WTC11 (cell line): ENCODE measurements at regions not wholly inside any gene's neighbourhood (a gene's known extent, or its start where the extent isn't known, plus 50 kb on each side); places are given as distances from the start of the nearest gene placed in this dataset.

ENCODE experiments used
- ATAC-seq: fragments of 200-7000 bp; cut with Tn5 transposase; 2 replicates; pipeline ENCODE4 v1.10.0; 2021; ENCODE audit warnings: mild to moderate bottlenecking, moderate library complexity
- CTCF ChIA-PET: fragments of 300-600 bp; sonication (Branson Sonifier 250); formaldehyde crosslinking; loops from one replicate; lab custom pipeline; 2021; ENCODE audit warnings: antibody characterized with exemption; lab: Charles Lee
- POLR2A ChIA-PET: fragments of 350-600 bp; sonication (Branson Sonifier 250); formaldehyde crosslinking; loops from one replicate; lab custom pipeline; 2021; ENCODE audit warnings: antibody characterized with exemption; lab: Charles Lee
- DNase-seq: peaks from one replicate; pipeline ENCODE4 v3.0.0; 2021; ENCODE audit warnings: low spot score
- H3K27ac Mint-ChIP-seq: 2 replicates; pipeline ENCODE4 v1.8.0; 2021; ENCODE audit warnings: mixed read lengths
- H3K27me3 Mint-ChIP-seq: 2 replicates; pipeline ENCODE4 v1.8.0; 2021; ENCODE audit warnings: low read depth, mild to moderate bottlenecking, moderate library complexity, mixed read lengths
- H3K36me3 Mint-ChIP-seq: 2 replicates; pipeline ENCODE4 v1.8.0; 2021; ENCODE audit warnings: mixed read lengths
- H3K4me1 Mint-ChIP-seq: 2 replicates; pipeline ENCODE4 v1.8.0; 2022; ENCODE audit warnings: mixed read lengths
- H3K4me3 Mint-ChIP-seq: 2 replicates; pipeline ENCODE4 v1.8.0; 2021; ENCODE audit warnings: mild to moderate bottlenecking, moderate library complexity, mixed read lengths
- H3K9me3 Mint-ChIP-seq: 2 replicates; pipeline ENCODE4 v1.8.0; 2021; ENCODE audit warnings: mixed read lengths
- IRF2 ChIP-seq: sonication (generic); formaldehyde crosslinking; IDR thresholded peaks from 2 replicates; pipeline ENCODE4 v1.8.0; 2022; ENCODE audit warnings: low read depth, missing genetic modification reagents, borderline replicate concordance
- KAT7 ChIP-seq: sonication (generic); formaldehyde crosslinking; IDR thresholded peaks from 2 replicates; pipeline ENCODE4 v1.8.1; 2023; ENCODE audit warnings: missing genetic modification reagents, mild to moderate bottlenecking, borderline replicate concordance
- MXD4 ChIP-seq: fragments of 250-450 bp; sonication (Bioruptor Pico); IDR thresholded peaks from 2 replicates; pipeline ENCODE4 v1.8.0; 2021; ENCODE audit warnings: mild to moderate bottlenecking, moderate library complexity, borderline replicate concordance
- OVOL2 ChIP-seq: fragments of 250-450 bp; sonication (Bioruptor Pico); IDR thresholded peaks from 2 replicates; pipeline ENCODE4 v1.9.0; 2021; ENCODE audit warnings: mild to moderate bottlenecking, borderline replicate concordance
- SMAD4 ChIP-seq: sonication (generic); formaldehyde crosslinking; IDR thresholded peaks from 2 replicates; pipeline ENCODE4 v1.8.0; 2022; ENCODE audit warnings: mild to moderate bottlenecking, missing genetic modification reagents
- ZNF396 ChIP-seq: fragments of 250-450 bp; sonication (Bioruptor Pico); IDR thresholded peaks from 2 replicates; pipeline ENCODE4 v1.8.0; 2021; ENCODE audit warnings: mild to moderate bottlenecking, moderate library complexity, borderline replicate concordance
- TF ChIP-seq, protein P1 (sequence below): sonication (generic); formaldehyde crosslinking; IDR thresholded peaks from 2 replicates; pipeline ENCODE4 v1.8.0; 2023; ENCODE audit warnings: missing genetic modification reagents, mild to moderate bottlenecking, borderline replicate concordance
- TF ChIP-seq, protein P2 (sequence below): fragments of 250-450 bp; sonication (Bioruptor Pico); IDR thresholded peaks from 2 replicates; pipeline ENCODE4 v1.9.0; 2021; ENCODE audit warnings: mild to moderate bottlenecking
- TF ChIP-seq, protein P3 (sequence below): fragments of 250-450 bp; sonication (Bioruptor Pico); IDR thresholded peaks from 2 replicates; pipeline ENCODE4 v1.9.0; 2021; ENCODE audit warnings: moderate library complexity, mild to moderate bottlenecking, inconsistent platforms, borderline replicate concordance
- TF ChIP-seq, protein P4 (sequence below): fragments of 200-600 bp; IDR thresholded peaks from 2 replicates; pipeline ENCODE4 v1.8.0; 2022; ENCODE audit warnings: antibody characterized with exemption
- TF ChIP-seq, protein P5 (sequence below): sonication (generic); formaldehyde crosslinking; IDR thresholded peaks from 2 replicates; pipeline ENCODE4 v1.8.0; 2022; ENCODE audit warnings: missing genetic modification reagents
- TF ChIP-seq, protein P6 (sequence below): fragments of 250-450 bp; sonication (Bioruptor Pico); IDR thresholded peaks from 2 replicates; pipeline ENCODE4 v1.9.0; 2021; ENCODE audit warnings: mild to moderate bottlenecking, borderline replicate concordance
- TF ChIP-seq, protein P7 (sequence below): sonication (generic); formaldehyde crosslinking; IDR thresholded peaks from 2 replicates; pipeline ENCODE4 v1.8.0; 2022; ENCODE audit warnings: mild to moderate bottlenecking, missing genetic modification reagents

DNA sequence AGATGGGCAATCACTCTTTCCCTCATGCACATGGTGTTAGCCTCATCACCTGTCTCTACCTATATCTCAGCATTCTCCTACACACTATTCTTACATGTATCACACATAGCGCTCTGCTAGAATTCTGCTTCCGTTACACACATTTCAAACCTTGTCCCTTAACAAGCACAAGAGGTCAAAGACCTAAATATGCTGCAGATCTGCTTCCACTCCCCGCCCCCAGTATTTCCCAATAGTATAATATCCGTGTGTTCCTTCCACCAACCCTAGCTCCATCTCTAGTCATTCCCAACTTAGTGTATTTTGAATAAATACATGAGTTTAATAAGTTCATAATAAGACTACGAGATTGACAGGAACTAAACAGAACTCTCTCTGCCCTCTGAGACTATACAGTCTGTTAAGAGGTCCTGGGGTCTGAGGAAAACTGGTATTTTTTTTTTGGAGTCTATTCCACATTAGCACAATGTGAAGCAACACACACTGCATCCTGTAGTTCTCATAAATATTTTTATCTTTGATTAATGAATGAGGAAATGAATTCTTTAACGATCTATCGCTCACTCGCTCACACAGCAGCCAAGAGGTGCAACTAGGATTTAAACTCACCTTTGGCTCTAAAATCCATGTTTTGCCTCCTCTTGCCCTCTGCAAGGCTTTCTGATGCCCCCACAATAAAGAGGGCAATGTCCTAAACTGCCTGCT is 491.6 kb downstream of the QKI start (continued):
- TF ChIP-seq, protein P1, sequence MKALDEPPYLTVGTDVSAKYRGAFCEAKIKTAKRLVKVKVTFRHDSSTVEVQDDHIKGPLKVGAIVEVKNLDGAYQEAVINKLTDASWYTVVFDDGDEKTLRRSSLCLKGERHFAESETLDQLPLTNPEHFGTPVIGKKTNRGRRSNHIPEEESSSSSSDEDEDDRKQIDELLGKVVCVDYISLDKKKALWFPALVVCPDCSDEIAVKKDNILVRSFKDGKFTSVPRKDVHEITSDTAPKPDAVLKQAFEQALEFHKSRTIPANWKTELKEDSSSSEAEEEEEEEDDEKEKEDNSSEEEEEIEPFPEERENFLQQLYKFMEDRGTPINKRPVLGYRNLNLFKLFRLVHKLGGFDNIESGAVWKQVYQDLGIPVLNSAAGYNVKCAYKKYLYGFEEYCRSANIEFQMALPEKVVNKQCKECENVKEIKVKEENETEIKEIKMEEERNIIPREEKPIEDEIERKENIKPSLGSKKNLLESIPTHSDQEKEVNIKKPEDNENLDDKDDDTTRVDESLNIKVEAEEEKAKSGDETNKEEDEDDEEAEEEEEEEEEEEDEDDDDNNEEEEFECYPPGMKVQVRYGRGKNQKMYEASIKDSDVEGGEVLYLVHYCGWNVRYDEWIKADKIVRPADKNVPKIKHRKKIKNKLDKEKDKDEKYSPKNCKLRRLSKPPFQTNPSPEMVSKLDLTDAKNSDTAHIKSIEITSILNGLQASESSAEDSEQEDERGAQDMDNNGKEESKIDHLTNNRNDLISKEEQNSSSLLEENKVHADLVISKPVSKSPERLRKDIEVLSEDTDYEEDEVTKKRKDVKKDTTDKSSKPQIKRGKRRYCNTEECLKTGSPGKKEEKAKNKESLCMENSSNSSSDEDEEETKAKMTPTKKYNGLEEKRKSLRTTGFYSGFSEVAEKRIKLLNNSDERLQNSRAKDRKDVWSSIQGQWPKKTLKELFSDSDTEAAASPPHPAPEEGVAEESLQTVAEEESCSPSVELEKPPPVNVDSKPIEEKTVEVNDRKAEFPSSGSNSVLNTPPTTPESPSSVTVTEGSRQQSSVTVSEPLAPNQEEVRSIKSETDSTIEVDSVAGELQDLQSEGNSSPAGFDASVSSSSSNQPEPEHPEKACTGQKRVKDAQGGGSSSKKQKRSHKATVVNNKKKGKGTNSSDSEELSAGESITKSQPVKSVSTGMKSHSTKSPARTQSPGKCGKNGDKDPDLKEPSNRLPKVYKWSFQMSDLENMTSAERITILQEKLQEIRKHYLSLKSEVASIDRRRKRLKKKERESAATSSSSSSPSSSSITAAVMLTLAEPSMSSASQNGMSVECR, result no peak

DNA sequence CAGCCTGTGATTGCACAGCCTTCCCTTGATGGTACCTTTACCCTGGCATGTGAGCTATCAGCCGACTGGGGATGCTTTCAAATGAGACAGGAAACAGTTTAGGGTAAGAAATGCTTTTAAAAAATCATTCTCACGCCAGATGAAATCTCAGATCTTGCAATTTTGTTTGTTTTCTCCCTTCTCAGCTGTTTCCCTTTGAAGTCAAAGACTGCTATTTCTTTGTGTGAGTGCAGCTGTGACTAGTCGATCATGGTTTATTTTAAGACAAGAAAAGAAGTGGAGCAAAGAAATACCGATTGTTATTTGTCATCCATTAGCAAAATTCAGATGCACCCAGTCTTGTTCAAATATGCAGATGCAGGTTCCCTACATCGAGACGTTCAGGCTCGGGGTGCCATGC is 489.7 kb downstream of the QKI start:
- ChIA-PET POLR2A (no interaction called here), CTCF (interaction anchor here (0.8 kb wide), 1 partner anchor 39 kb away, joined by 3 read pairs; no protein-coding TSS in a partner anchor)
- Mint-ChIP-seq H3K9me3 (no peaks in the 10 kb centered on the region), H3K4me1 (peaks cover 14% of the 10 kb centered on the region), H3K27me3 (no peaks in the 10 kb centered on the region), H3K36me3 (no peaks in the 10 kb centered on the region), H3K27ac (no peak overlapping the region), H3K4me3 (no peak overlapping the region)
- ATAC-seq, result no peak
- TF ChIP-seq, protein P2, sequence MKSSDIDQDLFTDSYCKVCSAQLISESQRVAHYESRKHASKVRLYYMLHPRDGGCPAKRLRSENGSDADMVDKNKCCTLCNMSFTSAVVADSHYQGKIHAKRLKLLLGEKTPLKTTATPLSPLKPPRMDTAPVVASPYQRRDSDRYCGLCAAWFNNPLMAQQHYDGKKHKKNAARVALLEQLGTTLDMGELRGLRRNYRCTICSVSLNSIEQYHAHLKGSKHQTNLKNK (CRISPR knock-in tag), result no peak
- TF ChIP-seq KAT7 (CRISPR knock-in tag), result no peak
- TF ChIP-seq MXD4 (CRISPR knock-in tag), result no peak
- TF ChIP-seq, protein P3, sequence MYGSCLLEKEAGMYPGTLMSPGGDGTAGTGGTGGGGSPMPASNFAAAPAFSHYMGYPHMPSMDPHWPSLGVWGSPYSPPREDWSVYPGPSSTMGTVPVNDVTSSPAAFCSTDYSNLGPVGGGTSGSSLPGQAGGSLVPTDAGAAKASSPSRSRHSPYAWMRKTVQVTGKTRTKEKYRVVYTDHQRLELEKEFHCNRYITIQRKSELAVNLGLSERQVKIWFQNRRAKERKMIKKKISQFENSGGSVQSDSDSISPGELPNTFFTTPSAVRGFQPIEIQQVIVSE (CRISPR knock-in tag), result no peak
- TF ChIP-seq OVOL2 (CRISPR knock-in tag), result no peak
- TF ChIP-seq, protein P4, sequence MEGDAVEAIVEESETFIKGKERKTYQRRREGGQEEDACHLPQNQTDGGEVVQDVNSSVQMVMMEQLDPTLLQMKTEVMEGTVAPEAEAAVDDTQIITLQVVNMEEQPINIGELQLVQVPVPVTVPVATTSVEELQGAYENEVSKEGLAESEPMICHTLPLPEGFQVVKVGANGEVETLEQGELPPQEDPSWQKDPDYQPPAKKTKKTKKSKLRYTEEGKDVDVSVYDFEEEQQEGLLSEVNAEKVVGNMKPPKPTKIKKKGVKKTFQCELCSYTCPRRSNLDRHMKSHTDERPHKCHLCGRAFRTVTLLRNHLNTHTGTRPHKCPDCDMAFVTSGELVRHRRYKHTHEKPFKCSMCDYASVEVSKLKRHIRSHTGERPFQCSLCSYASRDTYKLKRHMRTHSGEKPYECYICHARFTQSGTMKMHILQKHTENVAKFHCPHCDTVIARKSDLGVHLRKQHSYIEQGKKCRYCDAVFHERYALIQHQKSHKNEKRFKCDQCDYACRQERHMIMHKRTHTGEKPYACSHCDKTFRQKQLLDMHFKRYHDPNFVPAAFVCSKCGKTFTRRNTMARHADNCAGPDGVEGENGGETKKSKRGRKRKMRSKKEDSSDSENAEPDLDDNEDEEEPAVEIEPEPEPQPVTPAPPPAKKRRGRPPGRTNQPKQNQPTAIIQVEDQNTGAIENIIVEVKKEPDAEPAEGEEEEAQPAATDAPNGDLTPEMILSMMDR, result no peak
- no peak for TF ChIP-seq ZNF396 (CRISPR knock-in tag)
- TF ChIP-seq, protein P5, sequence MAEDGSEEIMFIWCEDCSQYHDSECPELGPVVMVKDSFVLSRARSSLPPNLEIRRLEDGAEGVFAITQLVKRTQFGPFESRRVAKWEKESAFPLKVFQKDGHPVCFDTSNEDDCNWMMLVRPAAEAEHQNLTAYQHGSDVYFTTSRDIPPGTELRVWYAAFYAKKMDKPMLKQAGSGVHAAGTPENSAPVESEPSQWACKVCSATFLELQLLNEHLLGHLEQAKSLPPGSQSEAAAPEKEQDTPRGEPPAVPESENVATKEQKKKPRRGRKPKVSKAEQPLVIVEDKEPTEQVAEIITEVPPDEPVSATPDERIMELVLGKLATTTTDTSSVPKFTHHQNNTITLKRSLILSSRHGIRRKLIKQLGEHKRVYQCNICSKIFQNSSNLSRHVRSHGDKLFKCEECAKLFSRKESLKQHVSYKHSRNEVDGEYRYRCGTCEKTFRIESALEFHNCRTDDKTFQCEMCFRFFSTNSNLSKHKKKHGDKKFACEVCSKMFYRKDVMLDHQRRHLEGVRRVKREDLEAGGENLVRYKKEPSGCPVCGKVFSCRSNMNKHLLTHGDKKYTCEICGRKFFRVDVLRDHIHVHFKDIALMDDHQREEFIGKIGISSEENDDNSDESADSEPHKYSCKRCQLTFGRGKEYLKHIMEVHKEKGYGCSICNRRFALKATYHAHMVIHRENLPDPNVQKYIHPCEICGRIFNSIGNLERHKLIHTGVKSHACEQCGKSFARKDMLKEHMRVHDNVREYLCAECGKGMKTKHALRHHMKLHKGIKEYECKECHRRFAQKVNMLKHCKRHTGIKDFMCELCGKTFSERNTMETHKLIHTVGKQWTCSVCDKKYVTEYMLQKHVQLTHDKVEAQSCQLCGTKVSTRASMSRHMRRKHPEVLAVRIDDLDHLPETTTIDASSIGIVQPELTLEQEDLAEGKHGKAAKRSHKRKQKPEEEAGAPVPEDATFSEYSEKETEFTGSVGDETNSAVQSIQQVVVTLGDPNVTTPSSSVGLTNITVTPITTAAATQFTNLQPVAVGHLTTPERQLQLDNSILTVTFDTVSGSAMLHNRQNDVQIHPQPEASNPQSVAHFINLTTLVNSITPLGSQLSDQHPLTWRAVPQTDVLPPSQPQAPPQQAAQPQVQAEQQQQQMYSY (CRISPR knock-in tag), result no peak
- TF ChIP-seq SMAD4, result no peak
- TF ChIP-seq IRF2 (CRISPR knock-in tag), result no peak
- TF ChIP-seq, protein P6, sequence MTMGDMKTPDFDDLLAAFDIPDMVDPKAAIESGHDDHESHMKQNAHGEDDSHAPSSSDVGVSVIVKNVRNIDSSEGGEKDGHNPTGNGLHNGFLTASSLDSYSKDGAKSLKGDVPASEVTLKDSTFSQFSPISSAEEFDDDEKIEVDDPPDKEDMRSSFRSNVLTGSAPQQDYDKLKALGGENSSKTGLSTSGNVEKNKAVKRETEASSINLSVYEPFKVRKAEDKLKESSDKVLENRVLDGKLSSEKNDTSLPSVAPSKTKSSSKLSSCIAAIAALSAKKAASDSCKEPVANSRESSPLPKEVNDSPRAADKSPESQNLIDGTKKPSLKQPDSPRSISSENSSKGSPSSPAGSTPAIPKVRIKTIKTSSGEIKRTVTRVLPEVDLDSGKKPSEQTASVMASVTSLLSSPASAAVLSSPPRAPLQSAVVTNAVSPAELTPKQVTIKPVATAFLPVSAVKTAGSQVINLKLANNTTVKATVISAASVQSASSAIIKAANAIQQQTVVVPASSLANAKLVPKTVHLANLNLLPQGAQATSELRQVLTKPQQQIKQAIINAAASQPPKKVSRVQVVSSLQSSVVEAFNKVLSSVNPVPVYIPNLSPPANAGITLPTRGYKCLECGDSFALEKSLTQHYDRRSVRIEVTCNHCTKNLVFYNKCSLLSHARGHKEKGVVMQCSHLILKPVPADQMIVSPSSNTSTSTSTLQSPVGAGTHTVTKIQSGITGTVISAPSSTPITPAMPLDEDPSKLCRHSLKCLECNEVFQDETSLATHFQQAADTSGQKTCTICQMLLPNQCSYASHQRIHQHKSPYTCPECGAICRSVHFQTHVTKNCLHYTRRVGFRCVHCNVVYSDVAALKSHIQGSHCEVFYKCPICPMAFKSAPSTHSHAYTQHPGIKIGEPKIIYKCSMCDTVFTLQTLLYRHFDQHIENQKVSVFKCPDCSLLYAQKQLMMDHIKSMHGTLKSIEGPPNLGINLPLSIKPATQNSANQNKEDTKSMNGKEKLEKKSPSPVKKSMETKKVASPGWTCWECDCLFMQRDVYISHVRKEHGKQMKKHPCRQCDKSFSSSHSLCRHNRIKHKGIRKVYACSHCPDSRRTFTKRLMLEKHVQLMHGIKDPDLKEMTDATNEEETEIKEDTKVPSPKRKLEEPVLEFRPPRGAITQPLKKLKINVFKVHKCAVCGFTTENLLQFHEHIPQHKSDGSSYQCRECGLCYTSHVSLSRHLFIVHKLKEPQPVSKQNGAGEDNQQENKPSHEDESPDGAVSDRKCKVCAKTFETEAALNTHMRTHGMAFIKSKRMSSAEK (CRISPR knock-in tag), result no peak
- TF ChIP-seq, protein P7, sequence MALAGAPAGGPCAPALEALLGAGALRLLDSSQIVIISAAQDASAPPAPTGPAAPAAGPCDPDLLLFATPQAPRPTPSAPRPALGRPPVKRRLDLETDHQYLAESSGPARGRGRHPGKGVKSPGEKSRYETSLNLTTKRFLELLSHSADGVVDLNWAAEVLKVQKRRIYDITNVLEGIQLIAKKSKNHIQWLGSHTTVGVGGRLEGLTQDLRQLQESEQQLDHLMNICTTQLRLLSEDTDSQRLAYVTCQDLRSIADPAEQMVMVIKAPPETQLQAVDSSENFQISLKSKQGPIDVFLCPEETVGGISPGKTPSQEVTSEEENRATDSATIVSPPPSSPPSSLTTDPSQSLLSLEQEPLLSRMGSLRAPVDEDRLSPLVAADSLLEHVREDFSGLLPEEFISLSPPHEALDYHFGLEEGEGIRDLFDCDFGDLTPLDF, result no peak
- TF ChIP-seq, all 79 proteins: peak for 0
- DNase-seq, result no peak
